ENCODE measurements at regions not wholly inside any gene's neighbourhood (a gene's known extent, or its start where the extent isn't known, plus 50 kb on each side); places are given as distances from the start of the nearest gene placed in this dataset.

GRCh38 chr9:102106439-102106838 lies 368.0 kb upstream of the GRIN3A start:
- POLR2A ChIA-PET = no interaction called here
- no peak for DNase-seq (ENCODE audit: low read depth)
- TF ChIP-seq, protein P1, sequence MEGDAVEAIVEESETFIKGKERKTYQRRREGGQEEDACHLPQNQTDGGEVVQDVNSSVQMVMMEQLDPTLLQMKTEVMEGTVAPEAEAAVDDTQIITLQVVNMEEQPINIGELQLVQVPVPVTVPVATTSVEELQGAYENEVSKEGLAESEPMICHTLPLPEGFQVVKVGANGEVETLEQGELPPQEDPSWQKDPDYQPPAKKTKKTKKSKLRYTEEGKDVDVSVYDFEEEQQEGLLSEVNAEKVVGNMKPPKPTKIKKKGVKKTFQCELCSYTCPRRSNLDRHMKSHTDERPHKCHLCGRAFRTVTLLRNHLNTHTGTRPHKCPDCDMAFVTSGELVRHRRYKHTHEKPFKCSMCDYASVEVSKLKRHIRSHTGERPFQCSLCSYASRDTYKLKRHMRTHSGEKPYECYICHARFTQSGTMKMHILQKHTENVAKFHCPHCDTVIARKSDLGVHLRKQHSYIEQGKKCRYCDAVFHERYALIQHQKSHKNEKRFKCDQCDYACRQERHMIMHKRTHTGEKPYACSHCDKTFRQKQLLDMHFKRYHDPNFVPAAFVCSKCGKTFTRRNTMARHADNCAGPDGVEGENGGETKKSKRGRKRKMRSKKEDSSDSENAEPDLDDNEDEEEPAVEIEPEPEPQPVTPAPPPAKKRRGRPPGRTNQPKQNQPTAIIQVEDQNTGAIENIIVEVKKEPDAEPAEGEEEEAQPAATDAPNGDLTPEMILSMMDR (IDR thresholded peaks at IDR 0.05; ENCODE audit: insufficient read depth, low read depth, low read length) = no peak
- Histone ChIP-seq H3K36me3 (ENCODE audit: control insufficient read depth, insufficient read depth, low read length) (no peaks in the 10 kb centered on the region), H3K4me3 (ENCODE audit: low read depth, low read length) (no peak overlapping the region), H3K27me3 (ENCODE audit: control insufficient read depth, insufficient read depth, low read length) (no peaks in the 10 kb centered on the region)
- CTCF ChIA-PET = no interaction called here

DNA sequence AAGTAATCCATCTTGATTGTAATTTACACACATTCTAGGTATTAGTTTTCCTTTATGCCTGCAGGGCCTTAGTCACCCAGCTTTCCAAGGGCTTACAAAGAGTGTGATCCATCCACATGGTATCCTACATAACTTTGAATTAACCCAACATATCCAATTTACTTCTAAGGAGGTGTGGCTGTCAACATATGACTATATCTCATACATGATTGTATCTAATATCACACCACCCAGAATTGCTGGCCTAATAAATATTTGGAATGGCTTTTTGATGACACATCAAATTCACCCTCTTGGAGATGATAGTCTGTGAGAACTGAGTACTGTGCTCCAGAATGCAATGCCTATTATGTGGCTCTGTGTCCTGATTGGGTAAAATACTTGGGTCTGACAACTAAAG lies 363.3 kb upstream of the GRIN3A start:
- ChIA-PET POLR2A (no interaction called here), CTCF (no interaction called here)
- no peak for DNase-seq (ENCODE audit: low read depth)
- Histone ChIP-seq H3K27me3 (ENCODE audit: control insufficient read depth, insufficient read depth, low read length) (no peaks in the 10 kb centered on the region), H3K36me3 (ENCODE audit: control insufficient read depth, insufficient read depth, low read length) (no peaks in the 10 kb centered on the region), H3K4me3 (ENCODE audit: low read depth, low read length) (no peak overlapping the region)
- TF ChIP-seq, protein P1 (IDR thresholded peaks at IDR 0.05; ENCODE audit: insufficient read depth, low read depth, low read length) = no peak

GRCh38 chr9:102087141-102087540 lies 348.7 kb upstream of the GRIN3A start:
- ChIA-PET CTCF (no interaction called here), POLR2A (no interaction called here)
- no peak for DNase-seq (ENCODE audit: low read depth)
- no peak overlapping the region for H3K4me3 ChIP-seq (ENCODE audit: low read depth, low read length)
- no peaks in the 10 kb centered on the region for H3K36me3 ChIP-seq (ENCODE audit: control insufficient read depth, insufficient read depth, low read length)
- no peaks in the 10 kb centered on the region for H3K27me3 ChIP-seq (ENCODE audit: control insufficient read depth, insufficient read depth, low read length)
- TF ChIP-seq, protein P1 (IDR thresholded peaks at IDR 0.05; ENCODE audit: insufficient read depth, low read depth, low read length) = no peak

GRCh38 chr9:102085548-102085947 lies 347.1 kb upstream of the GRIN3A start:
- H3K4me3 ChIP-seq (ENCODE audit: low read depth, low read length) = no peak overlapping the region
- CTCF ChIA-PET = no interaction called here
- no peak for DNase-seq (ENCODE audit: low read depth)
- TF ChIP-seq, protein P1 (IDR thresholded peaks at IDR 0.05; ENCODE audit: insufficient read depth, low read depth, low read length) = no peak
- no peaks in the 10 kb centered on the region for H3K36me3 ChIP-seq (ENCODE audit: control insufficient read depth, insufficient read depth, low read length)
- POLR2A ChIA-PET = no interaction called here
- no peaks in the 10 kb centered on the region for H3K27me3 ChIP-seq (ENCODE audit: control insufficient read depth, insufficient read depth, low read length)

DNA sequence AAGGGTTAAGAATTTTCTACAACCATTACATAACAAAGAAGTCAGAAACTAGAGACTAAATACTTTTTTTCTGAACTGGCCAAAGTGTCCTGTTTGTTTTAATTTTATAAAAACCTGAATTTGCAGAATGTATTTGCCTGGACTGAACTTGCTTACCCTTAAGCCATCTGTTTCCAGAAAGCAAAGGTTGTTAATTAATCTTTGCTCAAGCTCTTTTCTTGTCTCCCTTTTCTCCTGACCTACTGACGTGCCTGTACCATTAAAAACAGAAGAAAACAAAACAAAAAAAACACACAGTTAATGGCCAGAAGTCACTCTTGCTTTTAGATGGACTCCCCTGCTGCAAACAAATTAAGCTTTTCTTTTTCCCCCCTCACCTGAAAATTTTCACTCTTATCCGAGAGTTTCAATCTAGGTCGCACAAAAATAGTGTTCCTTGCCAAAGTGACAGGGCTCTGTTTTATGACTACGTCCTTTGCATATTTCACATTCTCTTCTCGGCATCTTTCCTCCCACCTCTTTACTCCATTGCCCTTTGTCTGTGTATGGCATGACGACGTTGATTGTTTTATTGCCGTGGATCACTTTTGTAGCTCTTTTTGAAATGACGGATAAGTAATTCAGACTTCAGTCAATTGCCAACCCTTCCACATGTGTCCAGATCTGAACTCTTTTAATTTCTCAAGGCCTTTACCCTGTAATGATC lies 333.8 kb upstream of the GRIN3A start:
- Histone ChIP-seq H3K36me3 (ENCODE audit: control insufficient read depth, insufficient read depth, low read length) (no peaks in the 10 kb centered on the region), H3K4me3 (ENCODE audit: low read depth, low read length) (no peak overlapping the region), H3K27me3 (ENCODE audit: control insufficient read depth, insufficient read depth, low read length) (no peaks in the 10 kb centered on the region)
- no peak for DNase-seq (ENCODE audit: low read depth)
- TF ChIP-seq, protein P1 (IDR thresholded peaks at IDR 0.05; ENCODE audit: insufficient read depth, low read depth, low read length) = no peak
- ChIA-PET CTCF (interaction anchor here (0.8 kb wide), 1 partner anchor 747 kb away, joined by 4 read pairs; no protein-coding TSS in a partner anchor), POLR2A (no interaction called here)

All from BJ (cell line).